ENCODE measurements at regions not wholly inside any gene's neighbourhood (a gene's known extent, or its start where the extent isn't known, plus 50 kb on each side); places are given as distances from the start of the nearest gene placed in this dataset.

DNA sequence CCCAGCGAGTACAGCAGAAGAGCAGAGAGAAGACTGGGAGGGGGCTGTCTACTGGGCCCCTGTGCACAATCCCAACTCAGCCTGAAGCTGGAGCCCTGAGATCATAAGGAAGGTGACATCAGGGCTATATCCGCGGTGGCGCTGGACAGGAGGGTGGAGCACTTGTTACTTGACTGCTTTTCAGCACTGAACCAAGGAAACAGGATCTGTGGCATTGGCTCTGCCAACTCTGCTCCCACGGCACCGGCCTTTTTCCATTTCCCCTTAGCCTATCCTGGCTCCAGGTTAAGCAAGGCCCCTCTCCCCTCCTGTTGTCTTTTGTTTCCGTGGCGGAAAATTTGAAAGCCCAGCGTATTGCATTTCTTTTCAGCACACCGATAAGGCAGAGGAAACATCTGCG is 125.0 kb upstream of the IRX3 start:
- no peak for TF ChIP-seq POLR2AphosphoS5 (IDR thresholded peaks at IDR 0.05)
- TF ChIP-seq, protein P1, sequence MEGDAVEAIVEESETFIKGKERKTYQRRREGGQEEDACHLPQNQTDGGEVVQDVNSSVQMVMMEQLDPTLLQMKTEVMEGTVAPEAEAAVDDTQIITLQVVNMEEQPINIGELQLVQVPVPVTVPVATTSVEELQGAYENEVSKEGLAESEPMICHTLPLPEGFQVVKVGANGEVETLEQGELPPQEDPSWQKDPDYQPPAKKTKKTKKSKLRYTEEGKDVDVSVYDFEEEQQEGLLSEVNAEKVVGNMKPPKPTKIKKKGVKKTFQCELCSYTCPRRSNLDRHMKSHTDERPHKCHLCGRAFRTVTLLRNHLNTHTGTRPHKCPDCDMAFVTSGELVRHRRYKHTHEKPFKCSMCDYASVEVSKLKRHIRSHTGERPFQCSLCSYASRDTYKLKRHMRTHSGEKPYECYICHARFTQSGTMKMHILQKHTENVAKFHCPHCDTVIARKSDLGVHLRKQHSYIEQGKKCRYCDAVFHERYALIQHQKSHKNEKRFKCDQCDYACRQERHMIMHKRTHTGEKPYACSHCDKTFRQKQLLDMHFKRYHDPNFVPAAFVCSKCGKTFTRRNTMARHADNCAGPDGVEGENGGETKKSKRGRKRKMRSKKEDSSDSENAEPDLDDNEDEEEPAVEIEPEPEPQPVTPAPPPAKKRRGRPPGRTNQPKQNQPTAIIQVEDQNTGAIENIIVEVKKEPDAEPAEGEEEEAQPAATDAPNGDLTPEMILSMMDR (IDR thresholded peaks at IDR 0.05), result no peak

Measured in suprapubic skin (tissue), 3 donors.